ENCODE measurements at regions not wholly inside any gene's neighbourhood (a gene's known extent, or its start where the extent isn't known, plus 50 kb on each side); places are given as distances from the start of the nearest gene placed in this dataset.

- Histone ChIP-seq H3K36me3 (no peaks in the 10 kb centered on the region), H3K4me3 (no peak overlapping the region), H3K27ac (no peak overlapping the region), H3K4me1 (ENCODE audit: insufficient read depth) (no peaks in the 10 kb centered on the region), H3K27me3 (no peaks in the 10 kb centered on the region), H3K9me3 (no peaks in the 10 kb centered on the region)
- no peak for DNase-seq
- 85 to 93% (median 86%) methylated on average over 4 of the region's 4 CpGs for WGBS, 3 donors
- TF ChIP-seq EP300 (IDR thresholded peaks at IDR 0.05) (no peak), CTCF (IDR thresholded peaks at IDR 0.05) (no peak), POLR2A (IDR thresholded peaks at IDR 0.05) (no peak)
- intact Hi-C loops (cut with DNase I) = no loop called here
Measured at GRCh38 chr5:147062427-147062826, 172.4 kb upstream of the STK32A start.

DNA sequence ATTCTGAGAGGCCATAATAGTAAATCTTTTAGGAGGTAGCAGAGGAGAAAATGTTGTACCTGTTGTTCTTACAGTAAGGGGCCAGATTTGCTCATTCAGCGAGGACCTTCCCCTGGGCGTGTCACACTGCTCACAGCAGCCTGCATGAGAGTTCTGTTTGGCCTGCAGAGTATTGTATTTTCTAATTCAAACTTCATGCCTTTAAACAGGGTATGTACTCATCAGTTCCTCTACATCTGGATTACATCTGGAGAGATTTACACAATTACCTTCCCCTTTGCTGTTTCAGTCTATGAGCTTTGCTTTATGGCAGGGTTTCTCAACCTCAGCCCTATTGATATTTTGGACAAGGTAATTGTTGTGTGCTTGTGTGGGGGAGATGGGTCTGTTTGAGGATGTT, 170.9 kb upstream of the STK32A start:
- DNase-seq = no peak
- intact Hi-C loops (cut with DNase I) = no loop called here
- Histone ChIP-seq H3K27ac (no peak overlapping the region), H3K27me3 (no peaks in the 10 kb centered on the region), H3K4me1 (ENCODE audit: insufficient read depth) (no peaks in the 10 kb centered on the region), H3K4me3 (no peak overlapping the region), H3K9me3 (no peaks in the 10 kb centered on the region), H3K36me3 (no peaks in the 10 kb centered on the region)
- WGBS, 3 donors = 61 to 72% (median 69%) methylated on average over 2 of the region's 2 CpGs
- no peak for TF ChIP-seq CTCF (IDR thresholded peaks at IDR 0.05)
- no peak for TF ChIP-seq EP300 (IDR thresholded peaks at IDR 0.05)
- no peak for TF ChIP-seq POLR2A (IDR thresholded peaks at IDR 0.05)

DNA sequence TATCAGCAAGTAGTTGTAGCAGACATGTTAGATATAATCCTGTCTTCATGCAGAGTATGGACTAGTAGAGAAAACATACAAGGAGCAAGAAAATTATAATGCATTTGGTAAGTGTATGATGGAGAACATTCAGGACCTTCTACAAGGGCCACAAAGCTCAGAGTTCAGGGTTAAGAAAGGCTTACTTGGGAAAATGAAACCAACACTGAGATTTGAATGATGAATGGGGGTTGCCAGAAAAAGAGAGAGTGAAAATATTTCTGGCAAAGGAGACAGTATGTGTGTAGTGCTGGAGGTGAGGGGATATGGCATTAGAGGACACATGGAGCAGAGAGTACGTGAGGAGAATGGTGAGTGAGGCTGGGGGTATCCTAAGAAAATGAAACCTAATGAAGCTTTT, 169.8 kb upstream of the STK32A start:
- TF ChIP-seq POLR2A (IDR thresholded peaks at IDR 0.05) (no peak), EP300 (IDR thresholded peaks at IDR 0.05) (no peak)
- intact Hi-C loops (cut with DNase I) = no loop called here
- no peak for DNase-seq

DNA sequence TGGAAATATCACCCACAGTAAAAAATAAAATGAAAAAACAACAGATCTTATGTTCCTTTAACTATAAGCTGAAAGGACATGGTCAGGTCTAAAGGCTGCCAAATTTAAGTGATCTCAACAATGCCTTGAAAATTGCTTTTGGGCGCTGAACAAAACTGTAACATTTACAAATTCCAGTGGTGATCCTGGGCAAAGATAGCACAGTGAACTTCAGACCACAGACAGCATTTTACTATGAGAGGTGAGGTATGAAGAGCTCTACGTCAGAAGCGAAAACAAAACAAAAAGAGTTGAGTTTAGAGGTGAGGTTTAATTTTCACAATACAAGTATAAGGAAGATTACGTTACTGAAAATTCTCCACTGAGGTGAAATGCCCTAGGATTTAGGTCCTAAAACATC, 165.8 kb upstream of the STK32A start:
- WGBS, 3 donors = 77 to 85% (median 81%) methylated on average over 4 of the region's 4 CpGs
- no peak for DNase-seq
- Histone ChIP-seq H3K27ac (no peak overlapping the region), H3K9me3 (no peaks in the 10 kb centered on the region), H3K36me3 (no peaks in the 10 kb centered on the region), H3K4me1 (ENCODE audit: insufficient read depth) (no peaks in the 10 kb centered on the region), H3K4me3 (no peak overlapping the region), H3K27me3 (no peaks in the 10 kb centered on the region)
- intact Hi-C loops (cut with DNase I) = no loop called here
- TF ChIP-seq EP300 (IDR thresholded peaks at IDR 0.05) (no peak), CTCF (IDR thresholded peaks at IDR 0.05) (no peak), POLR2A (IDR thresholded peaks at IDR 0.05) (no peak)

More for the DNA sequence above, 169.8 kb upstream of the STK32A start:
- Histone ChIP-seq H3K9me3 (no peaks in the 10 kb centered on the region), H3K4me1 (ENCODE audit: insufficient read depth) (no peaks in the 10 kb centered on the region), H3K4me3 (no peak overlapping the region), H3K27me3 (no peaks in the 10 kb centered on the region), H3K36me3 (no peaks in the 10 kb centered on the region), H3K27ac (no peak overlapping the region)
- 69 to 81% (median 79%) methylated on average over 1 of the region's 1 CpG for WGBS, 3 donors

DNA sequence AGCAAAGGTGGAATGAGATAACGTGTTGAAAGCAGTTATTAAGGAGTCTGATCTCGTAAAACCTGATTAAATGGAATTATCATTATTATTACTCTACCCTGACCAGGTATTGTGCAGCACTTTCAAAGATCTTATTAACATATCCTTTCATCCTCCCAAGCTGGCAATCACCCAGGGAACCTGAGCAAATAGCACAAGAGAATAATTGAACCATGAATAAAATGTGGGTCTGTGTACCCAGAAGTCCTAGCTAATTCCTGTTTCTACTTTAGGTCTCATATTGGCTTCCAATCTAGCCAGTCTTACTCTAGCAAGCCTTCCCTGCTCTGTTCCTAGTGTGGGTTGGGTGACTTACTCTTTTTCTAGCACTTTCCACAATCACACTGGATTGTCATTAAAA, 162.2 kb upstream of the STK32A start:
- Histone ChIP-seq H3K27ac (no peak overlapping the region), H3K4me1 (ENCODE audit: insufficient read depth) (no peaks in the 10 kb centered on the region), H3K4me3 (no peak overlapping the region), H3K36me3 (no peaks in the 10 kb centered on the region), H3K27me3 (no peaks in the 10 kb centered on the region), H3K9me3 (no peaks in the 10 kb centered on the region)
- DNase-seq = no peak
- WGBS, 3 donors = 49 to 59% (median 56%) methylated on average over 2 of the region's 2 CpGs
- TF ChIP-seq CTCF (IDR thresholded peaks at IDR 0.05) (no peak), POLR2A (IDR thresholded peaks at IDR 0.05) (no peak), EP300 (IDR thresholded peaks at IDR 0.05) (no peak)
- intact Hi-C loops (cut with DNase I) = no loop called here

All from ovary (tissue), 7 donors.